Kidney epithelial cell (primary cell): ENCODE measurements at regions not wholly inside any gene's neighbourhood (a gene's known extent, or its start where the extent isn't known, plus 50 kb on each side); places are given as distances from the start of the nearest gene placed in this dataset.

Experiments used
- DNase-seq: peaks from one replicate; pipeline ENCODE4 v3.0.0-alpha.2; 2010; ENCODE audit warnings: low read depth
- H3K27me3 ChIP-seq: 2 replicates; pipeline ENCODE4 v1.6.0; 2011; ENCODE audit warnings: low read length; ENCODE audit not compliant: control insufficient read depth, insufficient read depth
- H3K36me3 ChIP-seq: 2 replicates; pipeline ENCODE4 v1.5.1; 2011; ENCODE audit warnings: low read length; ENCODE audit not compliant: control insufficient read depth, insufficient read depth
- H3K4me3 ChIP-seq: 2 replicates; pipeline ENCODE4 v1.5.1; 2011; ENCODE audit warnings: low read depth, mild to moderate bottlenecking, control low read depth, low read length
- CTCF ChIP-seq: IDR thresholded peaks from 2 replicates; pipeline ENCODE4 v1.5.1; 2011; ENCODE audit warnings: mild to moderate bottlenecking, moderate library complexity, low read length, control low read depth, inconsistent platforms; ENCODE audit not compliant: insufficient read depth, poor library complexity, severe bottlenecking

GRCh38 chr11:70883973-70884623, 368.3 kb downstream of the SHANK2 start:
- H3K36me3 ChIP-seq, result no peaks in the 10 kb centered on the region
- no peaks in the 10 kb centered on the region for H3K27me3 ChIP-seq
- no peak for DNase-seq
- H3K4me3 ChIP-seq, result no peak overlapping the region
- TF ChIP-seq CTCF, result no peak

DNA sequence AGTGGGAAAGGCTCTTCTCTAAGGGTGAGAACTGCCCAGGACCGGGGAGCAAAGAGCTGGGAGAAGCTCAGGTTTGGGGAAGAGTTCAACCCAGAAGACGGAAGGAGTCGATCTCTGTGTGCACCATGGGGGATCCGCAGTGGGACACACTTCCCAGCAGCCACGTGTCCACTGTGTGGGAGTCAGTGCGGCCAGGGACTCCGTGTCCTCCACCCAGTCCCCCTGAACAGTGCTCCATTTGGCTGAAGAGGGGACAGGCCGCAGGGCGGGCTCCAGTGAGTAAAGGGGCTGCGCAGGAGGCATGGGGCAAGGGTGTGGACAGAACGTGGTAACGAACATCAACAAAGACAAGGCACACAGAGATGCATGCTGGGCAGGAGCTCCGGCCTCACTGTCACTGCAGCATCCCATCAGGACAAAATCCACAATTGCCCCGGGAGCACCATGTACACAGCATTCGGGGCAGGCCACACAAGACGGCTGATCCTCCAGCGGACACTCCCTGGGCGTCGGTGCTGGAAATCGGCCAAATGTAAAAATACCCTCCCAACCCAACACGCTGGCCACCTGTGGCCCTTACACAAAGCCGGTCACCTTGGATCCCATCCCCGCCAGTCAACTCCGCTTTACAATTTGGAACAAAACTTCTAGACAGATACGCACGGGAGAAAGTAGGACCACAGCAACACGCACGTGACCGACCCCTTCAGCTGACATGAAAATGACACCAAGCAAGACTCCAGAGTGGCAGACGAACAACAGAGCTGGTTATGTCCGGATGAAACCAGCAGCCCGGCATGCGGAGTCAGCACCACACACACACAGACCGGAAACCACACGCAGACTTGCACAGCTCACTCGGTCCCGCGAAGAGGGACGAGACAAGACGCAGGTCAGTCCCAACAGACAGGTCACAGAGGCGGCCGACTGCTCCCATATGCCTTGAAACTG, 366.8 kb downstream of the SHANK2 start:
- Histone ChIP-seq H3K27me3 (no peaks in the 10 kb centered on the region), H3K36me3 (no peaks in the 10 kb centered on the region), H3K4me3 (no peak overlapping the region)
- DNase-seq, result no peak
- TF ChIP-seq CTCF, result no peak

DNA sequence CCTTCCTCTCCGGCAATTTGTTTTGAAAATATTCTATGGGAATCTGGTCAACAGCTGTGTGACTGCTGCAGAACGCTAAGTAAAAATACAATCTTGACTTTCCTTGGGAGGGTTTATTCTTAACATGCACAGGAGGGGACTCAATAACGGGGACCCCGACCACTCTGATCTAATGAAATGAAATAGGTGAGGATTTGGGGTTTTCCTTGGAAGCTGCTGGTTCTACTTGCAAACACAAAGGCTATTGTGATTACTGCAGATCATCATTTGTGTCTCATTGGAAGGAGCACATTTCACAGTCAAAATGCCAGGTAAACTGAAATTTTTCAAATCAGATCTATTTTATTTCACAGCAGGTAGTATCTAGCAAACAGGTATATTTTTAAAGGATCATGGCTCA, 366.1 kb downstream of the SHANK2 start:
- no peak for DNase-seq
- no peaks in the 10 kb centered on the region for H3K27me3 ChIP-seq
- no peaks in the 10 kb centered on the region for H3K36me3 ChIP-seq
- no peak overlapping the region for H3K4me3 ChIP-seq
- no peak for TF ChIP-seq CTCF

DNA sequence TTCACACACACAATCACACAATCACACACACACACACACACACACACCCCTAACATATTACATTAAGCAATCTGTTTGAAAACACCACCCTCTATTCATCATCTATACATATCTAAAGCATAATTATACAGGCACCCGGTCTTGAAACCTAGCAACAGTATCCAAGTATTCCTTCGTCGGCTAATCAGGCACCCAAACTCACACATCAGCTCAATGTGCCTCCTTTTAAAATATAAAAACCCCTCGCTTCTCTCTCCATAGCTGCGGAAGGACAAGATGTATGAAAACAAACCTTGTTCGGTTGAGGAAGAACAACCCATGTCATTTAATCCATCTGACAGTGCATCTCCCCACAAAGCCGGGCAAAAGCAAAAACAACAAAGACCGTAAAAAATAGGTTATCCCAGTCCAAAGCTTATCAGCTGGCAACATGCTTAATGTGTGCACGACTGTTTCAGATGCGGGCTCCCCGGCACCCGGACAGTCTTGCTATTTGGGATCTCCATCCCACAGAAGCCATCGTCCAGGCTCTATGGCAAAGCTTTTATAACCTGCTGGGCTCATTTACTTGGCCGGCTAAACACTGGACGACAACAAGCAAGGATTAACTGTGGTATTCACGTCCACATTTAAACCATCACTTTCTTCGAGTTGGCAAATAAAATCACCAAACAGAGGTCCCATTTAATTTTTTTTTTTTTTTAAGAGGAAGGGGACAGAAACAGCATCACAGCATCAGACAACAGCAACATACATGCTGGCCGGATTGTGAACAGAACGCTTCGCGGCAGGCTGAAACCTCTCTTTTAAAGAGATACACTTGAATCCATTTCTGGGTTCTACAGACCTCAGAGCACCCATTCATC, 365.5 kb downstream of the SHANK2 start:
- H3K4me3 ChIP-seq, result no peak overlapping the region
- TF ChIP-seq CTCF, result no peak
- DNase-seq, result no peak
- H3K36me3 ChIP-seq, result no peaks in the 10 kb centered on the region
- H3K27me3 ChIP-seq, result no peaks in the 10 kb centered on the region

GRCh38 chr11:70887542-70887827, 364.9 kb downstream of the SHANK2 start:
- Histone ChIP-seq H3K36me3 (no peaks in the 10 kb centered on the region), H3K4me3 (no peak overlapping the region), H3K27me3 (no peaks in the 10 kb centered on the region)
- TF ChIP-seq CTCF, result no peak
- DNase-seq, result no peak
